Nephron (organoid): ENCODE measurements at regions not wholly inside any gene's neighbourhood (a gene's known extent, or its start where the extent isn't known, plus 50 kb on each side); places are given as distances from the start of the nearest gene placed in this dataset.

Source experiments
- H3K27ac Mint-ChIP-seq, 3 experiments: 2 replicates each; pipeline ENCODE4 v1.8.0; 2020; ENCODE audit warnings: mixed read lengths in 3 of 3, mild to moderate bottlenecking in 2 of 3, moderate library complexity in 1 of 3
- H3K27me3 Mint-ChIP-seq: 2 replicates; pipeline ENCODE4 v1.8.0; 2021; ENCODE audit warnings: low read depth, mild to moderate bottlenecking, moderate library complexity, mixed read lengths
- H3K36me3 Mint-ChIP-seq: 2 replicates; pipeline ENCODE4 v1.8.0; 2020; ENCODE audit warnings: low read depth, mixed read lengths
- H3K4me1 Mint-ChIP-seq: 2 replicates; pipeline ENCODE4 v1.8.0; 2020; ENCODE audit warnings: mixed read lengths
- H3K4me3 Mint-ChIP-seq, 3 experiments: 2 replicates each; pipeline ENCODE4 v1.8.0; 2020; ENCODE audit warnings: mild to moderate bottlenecking in 3 of 3, mixed read lengths in 3 of 3, moderate library complexity in 2 of 3
- H3K9me3 Mint-ChIP-seq: 2 replicates; pipeline ENCODE4 v1.8.0; 2020; ENCODE audit warnings: mixed read lengths
- TF ChIP-seq, protein P1 (sequence below), 3 experiments: fragments of 200-600 bp; sonication (generic); IDR thresholded peaks; one replicate each; pipeline ENCODE4 v1.5.0; 2021; ENCODE audit warnings: antibody characterized with exemption in 3 of 3; ENCODE audit not compliant: unreplicated experiment in 3 of 3

DNA sequence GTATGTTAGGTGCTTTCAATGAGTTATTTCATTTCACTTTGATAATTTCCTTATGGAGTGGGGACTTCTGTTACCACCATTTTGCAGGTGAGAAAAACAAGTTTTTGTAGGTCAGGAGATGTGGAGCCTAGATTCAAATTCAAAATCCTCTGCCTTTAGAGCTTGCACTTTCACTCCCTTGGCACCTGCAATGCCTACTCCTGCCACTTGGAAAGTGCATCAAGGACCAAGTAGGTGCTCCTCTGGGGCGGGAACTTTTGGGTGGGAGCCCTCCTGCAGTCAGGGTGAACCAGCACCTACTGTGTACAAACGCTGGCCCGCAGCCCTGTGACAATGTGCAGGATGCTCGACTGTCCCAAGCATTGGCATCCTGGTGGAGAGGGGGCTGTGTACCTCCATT lies 199.0 kb downstream of the EMX2 start:
- TF ChIP-seq, protein P1, sequence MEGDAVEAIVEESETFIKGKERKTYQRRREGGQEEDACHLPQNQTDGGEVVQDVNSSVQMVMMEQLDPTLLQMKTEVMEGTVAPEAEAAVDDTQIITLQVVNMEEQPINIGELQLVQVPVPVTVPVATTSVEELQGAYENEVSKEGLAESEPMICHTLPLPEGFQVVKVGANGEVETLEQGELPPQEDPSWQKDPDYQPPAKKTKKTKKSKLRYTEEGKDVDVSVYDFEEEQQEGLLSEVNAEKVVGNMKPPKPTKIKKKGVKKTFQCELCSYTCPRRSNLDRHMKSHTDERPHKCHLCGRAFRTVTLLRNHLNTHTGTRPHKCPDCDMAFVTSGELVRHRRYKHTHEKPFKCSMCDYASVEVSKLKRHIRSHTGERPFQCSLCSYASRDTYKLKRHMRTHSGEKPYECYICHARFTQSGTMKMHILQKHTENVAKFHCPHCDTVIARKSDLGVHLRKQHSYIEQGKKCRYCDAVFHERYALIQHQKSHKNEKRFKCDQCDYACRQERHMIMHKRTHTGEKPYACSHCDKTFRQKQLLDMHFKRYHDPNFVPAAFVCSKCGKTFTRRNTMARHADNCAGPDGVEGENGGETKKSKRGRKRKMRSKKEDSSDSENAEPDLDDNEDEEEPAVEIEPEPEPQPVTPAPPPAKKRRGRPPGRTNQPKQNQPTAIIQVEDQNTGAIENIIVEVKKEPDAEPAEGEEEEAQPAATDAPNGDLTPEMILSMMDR (IDR thresholded peaks at IDR 0.05; ENCODE audit: unreplicated experiment in 3 of 3): peak; percentile 19 to 31 (median 22)
- no peaks in the 10 kb centered on the region for H3K36me3 Mint-ChIP-seq
- H3K4me1 Mint-ChIP-seq: peaks cover 7% of the 10 kb centered on the region
- no peak overlapping the region for H3K27ac Mint-ChIP-seq
- H3K27me3 Mint-ChIP-seq: peaks cover 10% of the 10 kb centered on the region
- no peaks in the 10 kb centered on the region for H3K9me3 Mint-ChIP-seq
- no peak overlapping the region for H3K4me3 Mint-ChIP-seq

DNA sequence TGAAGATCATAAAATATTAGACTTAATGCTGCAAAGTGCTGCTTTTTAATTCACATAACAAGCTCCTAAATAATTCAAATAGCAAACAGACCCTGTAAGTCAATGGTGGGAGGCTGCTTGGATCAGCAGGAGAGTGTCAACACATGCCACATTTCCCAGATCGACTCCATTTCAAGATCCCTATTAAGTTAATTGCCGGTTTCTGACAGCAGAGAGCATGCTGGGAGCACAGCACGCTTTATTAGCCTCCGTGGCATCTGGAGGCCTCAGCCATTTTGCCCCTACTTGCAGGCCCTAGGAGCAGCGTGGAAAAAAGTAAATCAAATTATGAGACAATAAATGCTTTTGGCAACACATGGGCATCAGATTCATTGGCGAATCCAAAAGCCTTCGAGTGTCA lies 201.0 kb downstream of the EMX2 start:
- peaks cover 4% of the 10 kb centered on the region for H3K4me1 Mint-ChIP-seq
- H3K9me3 Mint-ChIP-seq: no peaks in the 10 kb centered on the region
- H3K4me3 Mint-ChIP-seq: no peak overlapping the region
- TF ChIP-seq, protein P1 (IDR thresholded peaks at IDR 0.05; ENCODE audit: unreplicated experiment in 3 of 3): no peak
- peaks cover 12% of the 10 kb centered on the region for H3K27me3 Mint-ChIP-seq
- H3K27ac Mint-ChIP-seq: no peak overlapping the region
- H3K36me3 Mint-ChIP-seq: no peaks in the 10 kb centered on the region

DNA sequence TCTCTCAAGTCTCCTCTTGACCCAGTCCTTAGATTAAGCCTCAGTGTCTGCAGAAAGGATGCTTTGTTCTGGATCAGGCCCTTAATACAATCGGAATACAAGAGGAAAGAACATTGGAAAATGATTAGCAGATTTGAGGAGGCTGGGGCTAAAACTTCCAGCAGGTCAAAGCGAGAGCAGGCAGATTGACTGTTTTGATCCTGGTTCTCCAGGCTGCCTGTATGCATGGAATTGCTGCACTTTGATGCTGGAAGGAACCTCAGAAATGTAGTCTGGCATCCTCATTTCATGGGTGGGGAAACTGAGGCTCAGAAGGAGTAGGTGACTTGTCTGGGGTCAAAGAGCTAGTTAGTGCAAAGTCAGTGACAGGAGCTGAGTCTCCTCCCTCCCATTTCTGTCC lies 202.8 kb downstream of the EMX2 start:
- Mint-ChIP-seq H3K4me3 (no peak overlapping the region), H3K27me3 (peaks cover 7% of the 10 kb centered on the region), H3K36me3 (no peaks in the 10 kb centered on the region), H3K27ac (no peak overlapping the region), H3K4me1 (peaks cover 4% of the 10 kb centered on the region), H3K9me3 (no peaks in the 10 kb centered on the region)
- TF ChIP-seq, protein P1 (IDR thresholded peaks at IDR 0.05; ENCODE audit: unreplicated experiment in 3 of 3): no peak

DNA sequence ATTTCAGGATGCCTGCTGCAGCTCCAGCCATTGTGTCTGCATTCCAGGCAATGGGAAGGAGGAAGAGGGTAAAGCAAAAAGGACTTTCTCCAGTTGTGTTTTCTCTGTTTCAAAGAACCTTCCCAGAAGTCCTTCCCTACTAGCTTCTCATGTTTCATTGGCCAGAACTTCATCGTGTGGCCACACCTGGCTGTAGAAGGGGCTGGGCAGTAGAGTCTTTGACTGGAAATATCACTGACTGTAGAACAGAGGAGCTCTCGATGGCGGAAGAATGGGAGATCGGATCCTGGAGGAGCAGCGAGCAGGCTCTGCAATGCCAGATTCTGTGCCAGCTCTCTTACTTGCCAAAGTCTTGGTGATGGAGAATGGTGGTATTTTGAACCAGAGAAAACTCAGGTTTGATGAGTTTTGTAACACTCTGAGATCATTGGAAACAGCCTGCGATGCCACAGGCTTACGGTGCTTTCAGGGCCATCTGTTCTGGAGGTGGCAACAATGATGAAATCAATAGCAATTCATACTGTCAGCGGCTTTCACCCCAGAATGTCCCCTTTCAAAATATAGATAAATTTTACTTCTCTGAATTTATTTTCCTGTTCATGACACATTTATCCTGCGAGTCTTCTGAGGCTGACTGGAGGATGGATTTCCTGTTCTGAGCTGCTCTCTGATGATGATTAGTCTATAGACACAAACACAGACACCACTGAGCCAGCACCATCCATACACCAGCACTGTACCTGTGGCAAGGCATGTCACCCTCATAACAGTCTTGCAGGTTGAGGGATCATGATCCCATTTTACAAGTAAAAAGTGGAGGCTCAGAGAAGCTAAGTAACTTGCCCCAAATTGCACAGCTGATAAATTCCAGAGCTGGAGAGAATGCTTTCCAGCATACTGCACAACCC lies 204.2 kb downstream of the EMX2 start:
- Mint-ChIP-seq H3K27ac (no peak overlapping the region), H3K36me3 (no peaks in the 10 kb centered on the region), H3K4me1 (peaks cover 4% of the 10 kb centered on the region), H3K9me3 (no peaks in the 10 kb centered on the region), H3K4me3 (no peak overlapping the region), H3K27me3 (peaks cover 11% of the 10 kb centered on the region)
- TF ChIP-seq, protein P1 (IDR thresholded peaks at IDR 0.05; ENCODE audit: unreplicated experiment in 3 of 3): no peak

DNA sequence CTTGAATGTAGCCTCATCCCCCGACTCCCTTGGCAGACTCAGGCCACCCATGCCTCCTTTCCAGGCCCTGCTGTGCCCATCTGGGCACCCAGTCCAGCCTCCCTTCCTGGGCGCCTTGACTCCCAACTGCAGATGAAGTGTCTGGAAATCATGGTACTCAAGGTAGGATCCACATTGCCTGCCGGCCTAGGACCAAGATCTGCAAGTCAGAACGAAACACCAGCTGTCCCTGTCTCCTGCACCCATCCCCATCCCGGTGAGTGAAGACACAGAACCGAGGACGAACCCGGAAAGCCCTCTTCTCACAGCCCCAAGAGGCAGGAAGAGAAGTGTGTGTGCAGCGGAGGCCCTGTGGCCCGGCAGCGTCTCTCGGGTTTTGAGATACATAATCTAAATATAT lies 205.1 kb downstream of the EMX2 start:
- TF ChIP-seq, protein P1 (IDR thresholded peaks at IDR 0.05; ENCODE audit: unreplicated experiment in 3 of 3): no peak
- no peak overlapping the region for H3K4me3 Mint-ChIP-seq
- no peaks in the 10 kb centered on the region for H3K9me3 Mint-ChIP-seq
- H3K4me1 Mint-ChIP-seq: peaks cover 4% of the 10 kb centered on the region
- H3K27ac Mint-ChIP-seq: no peak overlapping the region
- H3K36me3 Mint-ChIP-seq: no peaks in the 10 kb centered on the region
- peaks cover 11% of the 10 kb centered on the region for H3K27me3 Mint-ChIP-seq

DNA sequence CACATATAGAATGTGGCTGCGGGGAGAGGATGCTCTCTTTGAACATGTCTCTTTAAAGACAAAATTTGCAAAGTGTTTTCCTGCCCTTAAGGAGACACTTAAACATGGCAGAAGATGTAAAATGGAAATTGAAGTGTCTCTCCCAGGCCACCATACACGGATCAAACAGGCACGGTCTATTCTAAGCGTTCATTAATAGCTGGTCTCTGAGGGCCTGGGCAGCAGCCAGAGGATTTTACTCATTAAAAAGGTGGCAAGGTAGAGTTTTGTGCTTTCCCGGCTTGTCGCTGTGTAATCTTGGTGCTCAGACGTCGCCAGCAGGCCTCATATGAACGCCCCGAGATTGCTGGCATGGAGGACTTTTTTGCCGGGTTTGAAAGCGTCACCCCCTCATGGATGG lies 205.5 kb downstream of the EMX2 start:
- no peaks in the 10 kb centered on the region for H3K36me3 Mint-ChIP-seq
- TF ChIP-seq, protein P1 (IDR thresholded peaks at IDR 0.05; ENCODE audit: unreplicated experiment in 3 of 3): no peak
- peaks cover 11% of the 10 kb centered on the region for H3K27me3 Mint-ChIP-seq
- H3K27ac Mint-ChIP-seq: peak overlapping the region in 1 of 3 experiments; percentile 36
- no peaks in the 10 kb centered on the region for H3K9me3 Mint-ChIP-seq
- H3K4me3 Mint-ChIP-seq: no peak overlapping the region
- H3K4me1 Mint-ChIP-seq: peaks cover 4% of the 10 kb centered on the region
